HEK293 (cell line): ENCODE measurements at regions not wholly inside any gene's neighbourhood (a gene's known extent, or its start where the extent isn't known, plus 50 kb on each side); places are given as distances from the start of the nearest gene placed in this dataset.

Experiments used
- CTCF ChIA-PET: fragments of 350-600 bp; formaldehyde crosslinking; extraction: SDS; loops from one replicate; lab custom pipeline; 2021; ENCODE audit warnings: antibody characterized with exemption; lab: Yijun Ruan, JAX
- POLR2A ChIA-PET: fragments of 300-600 bp; formaldehyde crosslinking; extraction: SDS; loops from one replicate; lab custom pipeline; 2020; ENCODE audit warnings: antibody characterized with exemption, inconsistent platforms; lab: Yijun Ruan, JAX
- H3K27ac ChIP-seq: fragments of 200-500 bp; sonication (Bioruptor generic); 2 replicates; pipeline ENCODE4 v1.5.1; 2014; ENCODE audit warnings: low read depth, low read length, control low read depth, inconsistent platforms; ENCODE audit errors: extremely low read depth
- H3K36me3 ChIP-seq, 2 experiments: fragments of 200-500 bp in 1 of 2; sonication (Bioruptor generic) in 1 of 2; 1 replicate in 1 of 2; 2 replicates in 1 of 2; pipeline ENCODE4 v1.5.1; 2014 to 2017; ENCODE audit warnings: inconsistent platforms in 2 of 2, low read length in 2 of 2; ENCODE audit not compliant: control insufficient read depth in 2 of 2, insufficient read depth in 1 of 2
- H3K4me1 ChIP-seq: fragments of 200-500 bp; sonication (Bioruptor generic); 2 replicates; pipeline ENCODE4 v1.5.1; 2014; ENCODE audit warnings: mild to moderate bottlenecking, low read length, inconsistent platforms; ENCODE audit not compliant: control insufficient read depth, insufficient read depth
- H3K4me3 ChIP-seq: 2 replicates; pipeline ENCODE4 v1.5.1; 2011; ENCODE audit warnings: low read depth, mild to moderate bottlenecking, control low read depth, low read length, moderate library complexity
- H3K9me3 ChIP-seq: fragments of 200-500 bp; sonication (Bioruptor generic); 2 replicates; pipeline ENCODE4 v1.5.1; 2014; ENCODE audit warnings: low read depth, low read length, inconsistent platforms; ENCODE audit not compliant: control insufficient read depth, insufficient read depth
- GLI2 ChIP-seq: fragments of 450-650 bp; formaldehyde crosslinking; IDR thresholded peaks from 2 replicates; pipeline ENCODE4; 2017; ENCODE audit warnings: missing biosample characterization, missing genetic modification characterization, low read depth, borderline replicate concordance
- MYNN ChIP-seq: fragments of 450-650 bp; formaldehyde crosslinking; IDR thresholded peaks from 2 replicates; pipeline ENCODE4 v1.5.1; 2016; ENCODE audit warnings: missing biosample characterization, missing genetic modification characterization, borderline replicate concordance
- SCRT1 ChIP-seq: fragments of 450-650 bp; formaldehyde crosslinking; IDR thresholded peaks from 2 replicates; pipeline ENCODE4 v1.5.1; 2016; ENCODE audit warnings: missing biosample characterization, missing genetic modification characterization, borderline replicate concordance
- WT1 ChIP-seq: fragments of 450-650 bp; formaldehyde crosslinking; IDR thresholded peaks from 2 replicates; pipeline ENCODE4 v1.5.1; 2016; ENCODE audit warnings: missing biosample characterization, missing genetic modification characterization
- ZFP3 ChIP-seq: fragments of 450-650 bp; formaldehyde crosslinking; IDR thresholded peaks from 2 replicates; pipeline ENCODE4 v1.5.1; 2016; ENCODE audit warnings: low read depth, missing biosample characterization, missing genetic modification characterization
- ZNF19 ChIP-seq: fragments of 450-650 bp; formaldehyde crosslinking; IDR thresholded peaks from 2 replicates; pipeline ENCODE4; 2016; ENCODE audit warnings: missing biosample characterization, missing genetic modification characterization, low read depth
- ZNF2 ChIP-seq: fragments of 450-650 bp; formaldehyde crosslinking; IDR thresholded peaks from 2 replicates; pipeline ENCODE4 v1.5.1; 2016; ENCODE audit warnings: missing biosample characterization, missing genetic modification characterization
- ZNF23 ChIP-seq: fragments of 450-650 bp; formaldehyde crosslinking; IDR thresholded peaks from 2 replicates; pipeline ENCODE4 v1.5.1; 2016; ENCODE audit warnings: missing biosample characterization, missing genetic modification characterization, borderline replicate concordance
- ZNF768 ChIP-seq: fragments of 450-650 bp; formaldehyde crosslinking; IDR thresholded peaks from 2 replicates; pipeline ENCODE4 v1.5.1; 2018; ENCODE audit warnings: missing biosample characterization, mild to moderate bottlenecking, missing genetic modification characterization
- ZNF776 ChIP-seq: fragments of 450-650 bp; formaldehyde crosslinking; IDR thresholded peaks from 2 replicates; pipeline ENCODE4 v1.5.0; 2017; ENCODE audit warnings: missing biosample characterization, missing genetic modification characterization, borderline replicate concordance
- ZNF777 ChIP-seq: fragments of 450-650 bp; formaldehyde crosslinking; IDR thresholded peaks from 2 replicates; pipeline ENCODE4 v1.5.1; 2017; ENCODE audit warnings: missing biosample characterization, missing genetic modification characterization, borderline replicate concordance
- ZNF843 ChIP-seq: fragments of 450-650 bp; formaldehyde crosslinking; IDR thresholded peaks from 2 replicates; pipeline ENCODE4 v1.5.1; 2016; ENCODE audit warnings: missing biosample characterization, missing genetic modification characterization
- ZSCAN16 ChIP-seq: fragments of 450-650 bp; formaldehyde crosslinking; IDR thresholded peaks from 2 replicates; pipeline ENCODE4 v1.5.1; 2016; ENCODE audit warnings: missing biosample characterization, missing genetic modification characterization
- TF ChIP-seq, protein P1 (sequence below): fragments of 450-650 bp; formaldehyde crosslinking; conservative IDR thresholded peaks from 2 replicates; pipeline ENCODE4 v1.5.1; 2016; ENCODE audit warnings: low read depth, missing biosample characterization, missing genetic modification characterization
- TF ChIP-seq, protein P2 (sequence below): IDR thresholded peaks from 2 replicates; pipeline ENCODE4 v1.6.1; 2011; ENCODE audit warnings: mild to moderate bottlenecking, low read depth, low read length, borderline replicate concordance
- TF ChIP-seq, protein P3 (sequence below): fragments of 450-650 bp; formaldehyde crosslinking; IDR thresholded peaks from 2 replicates; pipeline ENCODE4 v1.5.0; 2017; ENCODE audit warnings: missing biosample characterization, missing genetic modification characterization, borderline replicate concordance
- TF ChIP-seq, protein P4 (sequence below): fragments of 450-650 bp; formaldehyde crosslinking; IDR thresholded peaks from 2 replicates; pipeline ENCODE4 v1.5.1; 2016; ENCODE audit warnings: missing biosample characterization, missing genetic modification characterization, low read depth

DNA sequence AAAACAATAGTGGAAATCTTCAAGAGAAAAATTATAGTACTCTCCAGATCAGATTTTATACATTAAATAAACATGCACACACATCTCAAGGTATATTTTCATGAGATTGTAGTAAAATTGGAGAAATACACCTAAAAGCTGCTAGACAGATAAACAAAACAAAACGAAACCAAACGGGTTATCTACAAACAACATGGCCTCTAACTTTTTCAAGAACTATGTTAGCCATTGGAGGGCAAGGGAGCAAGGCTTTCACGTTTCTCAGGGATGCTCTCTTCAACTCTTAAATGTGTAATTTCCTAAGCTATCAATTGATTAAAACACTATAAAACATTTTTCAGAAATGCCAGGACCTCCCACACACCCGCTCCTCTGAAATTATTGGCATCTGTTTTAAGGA, 1262.4 kb upstream of the PCDH20 start (continued):
- TF ChIP-seq, protein P1, sequence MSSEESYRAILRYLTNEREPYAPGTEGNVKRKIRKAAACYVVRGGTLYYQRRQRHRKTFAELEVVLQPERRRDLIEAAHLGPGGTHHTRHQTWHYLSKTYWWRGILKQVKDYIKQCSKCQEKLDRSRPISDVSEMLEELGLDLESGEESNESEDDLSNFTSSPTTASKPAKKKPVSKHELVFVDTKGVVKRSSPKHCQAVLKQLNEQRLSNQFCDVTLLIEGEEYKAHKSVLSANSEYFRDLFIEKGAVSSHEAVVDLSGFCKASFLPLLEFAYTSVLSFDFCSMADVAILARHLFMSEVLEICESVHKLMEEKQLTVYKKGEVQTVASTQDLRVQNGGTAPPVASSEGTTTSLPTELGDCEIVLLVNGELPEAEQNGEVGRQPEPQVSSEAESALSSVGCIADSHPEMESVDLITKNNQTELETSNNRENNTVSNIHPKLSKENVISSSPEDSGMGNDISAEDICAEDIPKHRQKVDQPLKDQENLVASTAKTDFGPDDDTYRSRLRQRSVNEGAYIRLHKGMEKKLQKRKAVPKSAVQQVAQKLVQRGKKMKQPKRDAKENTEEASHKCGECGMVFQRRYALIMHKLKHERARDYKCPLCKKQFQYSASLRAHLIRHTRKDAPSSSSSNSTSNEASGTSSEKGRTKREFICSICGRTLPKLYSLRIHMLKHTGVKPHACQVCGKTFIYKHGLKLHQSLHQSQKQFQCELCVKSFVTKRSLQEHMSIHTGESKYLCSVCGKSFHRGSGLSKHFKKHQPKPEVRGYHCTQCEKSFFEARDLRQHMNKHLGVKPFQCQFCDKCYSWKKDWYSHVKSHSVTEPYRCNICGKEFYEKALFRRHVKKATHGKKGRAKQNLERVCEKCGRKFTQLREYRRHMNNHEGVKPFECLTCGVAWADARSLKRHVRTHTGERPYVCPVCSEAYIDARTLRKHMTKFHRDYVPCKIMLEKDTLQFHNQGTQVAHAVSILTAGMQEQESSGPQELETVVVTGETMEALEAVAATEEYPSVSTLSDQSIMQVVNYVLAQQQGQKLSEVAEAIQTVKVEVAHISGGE (tag by site-specific recombination): no peak
- TF ChIP-seq ZNF19 (tag by site-specific recombination): no peak
- TF ChIP-seq, protein P2, sequence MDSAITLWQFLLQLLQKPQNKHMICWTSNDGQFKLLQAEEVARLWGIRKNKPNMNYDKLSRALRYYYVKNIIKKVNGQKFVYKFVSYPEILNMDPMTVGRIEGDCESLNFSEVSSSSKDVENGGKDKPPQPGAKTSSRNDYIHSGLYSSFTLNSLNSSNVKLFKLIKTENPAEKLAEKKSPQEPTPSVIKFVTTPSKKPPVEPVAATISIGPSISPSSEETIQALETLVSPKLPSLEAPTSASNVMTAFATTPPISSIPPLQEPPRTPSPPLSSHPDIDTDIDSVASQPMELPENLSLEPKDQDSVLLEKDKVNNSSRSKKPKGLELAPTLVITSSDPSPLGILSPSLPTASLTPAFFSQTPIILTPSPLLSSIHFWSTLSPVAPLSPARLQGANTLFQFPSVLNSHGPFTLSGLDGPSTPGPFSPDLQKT: no peak
- TF ChIP-seq MYNN (tag by site-specific recombination): no peak
- TF ChIP-seq ZSCAN16 (tag by site-specific recombination): no peak
- no peak for TF ChIP-seq GLI2 (tag by site-specific recombination)
- TF ChIP-seq, protein P3, sequence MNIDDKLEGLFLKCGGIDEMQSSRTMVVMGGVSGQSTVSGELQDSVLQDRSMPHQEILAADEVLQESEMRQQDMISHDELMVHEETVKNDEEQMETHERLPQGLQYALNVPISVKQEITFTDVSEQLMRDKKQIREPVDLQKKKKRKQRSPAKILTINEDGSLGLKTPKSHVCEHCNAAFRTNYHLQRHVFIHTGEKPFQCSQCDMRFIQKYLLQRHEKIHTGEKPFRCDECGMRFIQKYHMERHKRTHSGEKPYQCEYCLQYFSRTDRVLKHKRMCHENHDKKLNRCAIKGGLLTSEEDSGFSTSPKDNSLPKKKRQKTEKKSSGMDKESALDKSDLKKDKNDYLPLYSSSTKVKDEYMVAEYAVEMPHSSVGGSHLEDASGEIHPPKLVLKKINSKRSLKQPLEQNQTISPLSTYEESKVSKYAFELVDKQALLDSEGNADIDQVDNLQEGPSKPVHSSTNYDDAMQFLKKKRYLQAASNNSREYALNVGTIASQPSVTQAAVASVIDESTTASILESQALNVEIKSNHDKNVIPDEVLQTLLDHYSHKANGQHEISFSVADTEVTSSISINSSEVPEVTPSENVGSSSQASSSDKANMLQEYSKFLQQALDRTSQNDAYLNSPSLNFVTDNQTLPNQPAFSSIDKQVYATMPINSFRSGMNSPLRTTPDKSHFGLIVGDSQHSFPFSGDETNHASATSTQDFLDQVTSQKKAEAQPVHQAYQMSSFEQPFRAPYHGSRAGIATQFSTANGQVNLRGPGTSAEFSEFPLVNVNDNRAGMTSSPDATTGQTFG: no peak
- TF ChIP-seq ZNF23 (tag by site-specific recombination): no peak

DNA sequence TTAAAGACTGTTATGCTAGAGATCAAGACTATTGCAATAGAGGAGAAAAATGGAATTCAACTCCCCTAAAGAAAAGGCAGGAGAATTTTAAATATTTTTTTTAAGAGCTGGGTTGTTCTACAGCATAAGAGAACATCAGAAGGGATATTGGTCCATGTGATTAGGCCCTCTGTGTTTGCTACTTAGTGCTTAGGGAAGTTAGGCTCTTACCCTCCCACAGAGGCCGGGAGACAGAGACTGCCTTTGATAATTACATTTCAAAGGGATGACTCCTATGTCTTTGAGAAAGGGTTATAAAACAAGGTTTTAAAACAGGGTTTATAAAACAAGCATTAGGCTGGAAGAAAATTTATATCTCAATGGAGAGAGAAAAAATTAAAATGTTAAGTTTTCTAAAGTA, 1248.1 kb upstream of the PCDH20 start:
- H3K36me3 ChIP-seq: no peaks in the 10 kb centered on the region
- no peaks in the 10 kb centered on the region for H3K4me1 ChIP-seq
- H3K4me3 ChIP-seq: no peak overlapping the region
- POLR2A ChIA-PET: no interaction called here
- TF ChIP-seq ZNF843 (no peak), ZSCAN16 (tag by site-specific recombination) (no peak), ZFP3 (tag by site-specific recombination) (no peak), ZNF777 (tag by site-specific recombination) (no peak), ZNF2 (tag by site-specific recombination) (no peak), ZNF768 (no peak), SCRT1 (no peak)
- TF ChIP-seq, protein P4, sequence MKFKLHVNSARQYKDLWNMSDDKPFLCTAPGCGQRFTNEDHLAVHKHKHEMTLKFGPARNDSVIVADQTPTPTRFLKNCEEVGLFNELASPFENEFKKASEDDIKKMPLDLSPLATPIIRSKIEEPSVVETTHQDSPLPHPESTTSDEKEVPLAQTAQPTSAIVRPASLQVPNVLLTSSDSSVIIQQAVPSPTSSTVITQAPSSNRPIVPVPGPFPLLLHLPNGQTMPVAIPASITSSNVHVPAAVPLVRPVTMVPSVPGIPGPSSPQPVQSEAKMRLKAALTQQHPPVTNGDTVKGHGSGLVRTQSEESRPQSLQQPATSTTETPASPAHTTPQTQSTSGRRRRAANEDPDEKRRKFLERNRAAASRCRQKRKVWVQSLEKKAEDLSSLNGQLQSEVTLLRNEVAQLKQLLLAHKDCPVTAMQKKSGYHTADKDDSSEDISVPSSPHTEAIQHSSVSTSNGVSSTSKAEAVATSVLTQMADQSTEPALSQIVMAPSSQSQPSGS (tag by site-specific recombination): no peak
- CTCF ChIA-PET: no interaction called here
- no peak overlapping the region for H3K27ac ChIP-seq
- no peaks in the 10 kb centered on the region for H3K9me3 ChIP-seq

DNA sequence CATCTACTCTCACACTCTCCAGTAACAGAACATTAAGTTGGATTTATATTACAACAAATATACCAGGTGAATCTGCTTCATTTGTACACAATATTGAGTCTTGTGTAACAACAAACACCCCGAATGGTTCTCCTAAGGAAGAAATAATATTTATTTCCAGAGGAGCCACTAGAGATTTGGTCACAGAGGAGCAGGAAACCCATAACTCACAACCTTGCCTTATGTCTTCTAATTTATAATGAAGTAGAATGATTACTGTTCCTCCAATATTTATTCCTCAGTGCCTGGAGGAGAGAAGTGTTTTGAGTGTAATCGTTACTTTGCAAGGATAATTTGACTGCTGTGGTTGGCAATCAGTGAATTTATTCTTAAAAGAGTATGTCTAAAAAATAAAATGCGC, 1243.7 kb upstream of the PCDH20 start:
- POLR2A ChIA-PET: no interaction called here
- Histone ChIP-seq H3K4me3 (no peak overlapping the region), H3K9me3 (no peaks in the 10 kb centered on the region), H3K36me3 (no peaks in the 10 kb centered on the region), H3K27ac (no peak overlapping the region), H3K4me1 (no peaks in the 10 kb centered on the region)
- TF ChIP-seq WT1 (tag by site-specific recombination): no peak
- no peak for TF ChIP-seq ZNF776 (tag by site-specific recombination)
- CTCF ChIA-PET: interaction anchor here (0.6 kb wide), 1 partner anchor 587 kb away, joined by 3 read pairs; no protein-coding TSS in a partner anchor
